Activated B cell treated with CpG ODN at 0.5 μM for 24 hours (primary cell): ENCODE measurements at regions not wholly inside any gene's neighbourhood (a gene's known extent, or its start where the extent isn't known, plus 50 kb on each side); places are given as distances from the start of the nearest gene placed in this dataset.
A peak's percentile ranks its signal among the peaks of the same experiment; 100 is the strongest.
"Not testable (repeated sequence)": the region's sequence is repeated elsewhere in the genome, so short reads cannot be mapped to it uniquely, and the experiment has no call there.

Source experiments
- ATAC-seq: fragments of 200-7000 bp; cut with Tn5 transposase; one replicate; pipeline ENCODE4 v1.10.0; 2021; ENCODE audit warnings: low read depth, mild to moderate bottlenecking, moderate library complexity
- CTCF ChIA-PET: fragments of 350-600 bp; sonication (Branson Sonifier 250); formaldehyde crosslinking; loops from one replicate; lab custom pipeline; 2021; ENCODE audit warnings: antibody characterized with exemption; lab: Charles Lee
- POLR2A ChIA-PET: fragments of 350-600 bp; sonication (Branson Sonifier 250); formaldehyde crosslinking; loops from one replicate; lab custom pipeline; 2021; ENCODE audit warnings: antibody characterized with exemption; lab: Charles Lee
- DNase-seq: peaks from one replicate; pipeline ENCODE4 v3.0.0; 2022
- H3K27ac Mint-ChIP-seq: one replicate; pipeline ENCODE4 v1.8.0; 2020; ENCODE audit warnings: mixed read lengths
- H3K27me3 Mint-ChIP-seq: one replicate; pipeline ENCODE4 v1.8.0; 2021; ENCODE audit warnings: mixed read lengths
- H3K36me3 Mint-ChIP-seq: one replicate; pipeline ENCODE4 v1.8.0; 2021; ENCODE audit warnings: low read depth, mixed read lengths
- H3K4me1 Mint-ChIP-seq: one replicate; pipeline ENCODE4 v1.8.0; 2021; ENCODE audit warnings: mixed read lengths
- H3K4me3 Mint-ChIP-seq: one replicate; pipeline ENCODE4 v1.8.0; 2020; ENCODE audit warnings: mild to moderate bottlenecking, mixed read lengths
- H3K9me3 Mint-ChIP-seq: one replicate; pipeline ENCODE4 v1.8.0; 2020; ENCODE audit warnings: mixed read lengths
- CTCF ChIP-seq: fragments of 200-600 bp; IDR thresholded peaks from one replicate; pipeline ENCODE4 v1.8.0; 2022; ENCODE audit warnings: antibody characterized with exemption, mild to moderate bottlenecking
- intact Hi-C: fragments of 100-400 bp; cut with micrococcal nuclease; formaldehyde crosslinking; loops from one replicate; pipeline ENCODE4 v1.15.1; 2024

- no peak for TF ChIP-seq CTCF
- ChIA-PET CTCF (no interaction called here), POLR2A (no interaction called here)
- H3K27ac Mint-ChIP-seq = no peak overlapping the region
- no peaks in the 10 kb centered on the region for H3K36me3 Mint-ChIP-seq
- H3K4me1 Mint-ChIP-seq = peaks cover 4% of the 10 kb centered on the region
- DNase-seq (no peak), ATAC-seq (no peak)
- no peaks in the 10 kb centered on the region for H3K9me3 Mint-ChIP-seq
- no peak overlapping the region for H3K4me3 Mint-ChIP-seq
- H3K27me3 Mint-ChIP-seq = no peaks in the 10 kb centered on the region
- intact Hi-C loops = no loop called here
Measured at GRCh38 chrX:121558886-121559285, 511.5 kb downstream of the GLUD2 start.

- H3K27me3 Mint-ChIP-seq = no peaks in the 10 kb centered on the region
Measured at GRCh38 chrX:121562616-121563015, 515.2 kb downstream of the GLUD2 start.

GRCh38 chrX:121569609-121570008, 522.2 kb downstream of the GLUD2 start:
- ATAC-seq = peak; percentile 57
- no peaks in the 10 kb centered on the region for H3K27me3 Mint-ChIP-seq
- peaks cover 3% of the 10 kb centered on the region for H3K4me1 Mint-ChIP-seq
- peaks cover 3% of the 10 kb centered on the region for H3K9me3 Mint-ChIP-seq
- no peaks in the 10 kb centered on the region for H3K36me3 Mint-ChIP-seq
- CTCF ChIA-PET = no interaction called here
- POLR2A ChIA-PET = no interaction called here
- no peak overlapping the region for H3K27ac Mint-ChIP-seq
- TF ChIP-seq CTCF = no peak
- intact Hi-C loops = loop anchor here (10.0 kb wide), 1 partner anchor 1075 kb away; no protein-coding TSS in a partner anchor
- no peak for DNase-seq
- H3K4me3 Mint-ChIP-seq = no peak overlapping the region

More at GRCh38 chrX:121562616-121563015, 515.2 kb downstream of the GLUD2 start:
- H3K4me1 Mint-ChIP-seq = peaks cover 4% of the 10 kb centered on the region
- ATAC-seq (no peak), DNase-seq (no peak)
- no peaks in the 10 kb centered on the region for H3K9me3 Mint-ChIP-seq
- H3K4me3 Mint-ChIP-seq = no peak overlapping the region
- H3K27ac Mint-ChIP-seq = no peak overlapping the region
- TF ChIP-seq CTCF = no peak
- no peaks in the 10 kb centered on the region for H3K36me3 Mint-ChIP-seq
- ChIA-PET POLR2A (no interaction called here), CTCF (no interaction called here)
- intact Hi-C loops = no loop called here

- DNase-seq (no peak), ATAC-seq (no peak)
- Mint-ChIP-seq H3K27me3 (no peaks in the 10 kb centered on the region), H3K4me1 (peaks cover 3% of the 10 kb centered on the region), H3K4me3 (no peak overlapping the region), H3K27ac (no peak overlapping the region), H3K9me3 (peaks cover 3% of the 10 kb centered on the region), H3K36me3 (no peaks in the 10 kb centered on the region)
- POLR2A ChIA-PET = no interaction called here
- CTCF ChIA-PET = interaction anchor here (0.7 kb wide), 1 partner anchor 248 kb away, joined by 3 read pairs; no protein-coding TSS in a partner anchor
- no peak for TF ChIP-seq CTCF
- intact Hi-C loops = loop anchor here (10.0 kb wide), 1 partner anchor 1075 kb away; no protein-coding TSS in a partner anchor
Measured at GRCh38 chrX:121570072-121570841, 522.8 kb downstream of the GLUD2 start.

- no peaks in the 10 kb centered on the region for H3K27me3 Mint-ChIP-seq
- H3K4me3 Mint-ChIP-seq = no peak overlapping the region
- DNase-seq = no peak
- ATAC-seq = no peak
- intact Hi-C loops = loop anchor here (10.0 kb wide), 1 partner anchor 1077 kb away; no protein-coding TSS in a partner anchor
- TF ChIP-seq CTCF = no peak
- CTCF ChIA-PET = no interaction called here
- H3K36me3 Mint-ChIP-seq = no peaks in the 10 kb centered on the region
- peaks cover 3% of the 10 kb centered on the region for H3K4me1 Mint-ChIP-seq
- POLR2A ChIA-PET = no interaction called here
- peaks cover 3% of the 10 kb centered on the region for H3K9me3 Mint-ChIP-seq
- H3K27ac Mint-ChIP-seq = no peak overlapping the region
Measured at GRCh38 chrX:121571333-121571732, 523.9 kb downstream of the GLUD2 start.

GRCh38 chrX:121574384-121574783, 527.0 kb downstream of the GLUD2 start:
- H3K4me1 Mint-ChIP-seq, H3K4me3 Mint-ChIP-seq, ATAC-seq, CTCF ChIA-PET, H3K27ac Mint-ChIP-seq, DNase-seq, H3K36me3 Mint-ChIP-seq, H3K9me3 Mint-ChIP-seq, POLR2A ChIA-PET, H3K27me3 Mint-ChIP-seq: not testable (repeated sequence)
- intact Hi-C loops = loop anchor here (10.0 kb wide), 1 partner anchor 1080 kb away; no protein-coding TSS in a partner anchor
